Activated T-helper 1 cell treated with anti-CD3 and anti-CD28 coated beads, Interleukin-12 subunit alpha, Interleukin-12 subunit beta, Interleukin-2, Interleukin-4 antibody, amounts not matched to agents 30 ng/mL and 10 ng/mL and 1 ng/mL, durations not matched to agents 14 hours and 24 hours and 36 hours (primary cell): ENCODE measurements at regions not wholly inside any gene's neighbourhood (a gene's known extent, or its start where the extent isn't known, plus 50 kb on each side); places are given as distances from the start of the nearest gene placed in this dataset.
"Not testable (repeated sequence)": the region's sequence is repeated elsewhere in the genome, so short reads cannot be mapped to it uniquely, and the experiment has no call there.

Source experiments
- DNase-seq: peaks from one replicate; pipeline ENCODE4 v3.0.0; 2021; ENCODE audit warnings: low spot score
- H3K27ac Mint-ChIP-seq: one replicate; pipeline ENCODE4 v1.8.0; 2021; ENCODE audit warnings: mild to moderate bottlenecking, mixed read lengths
- H3K27me3 Mint-ChIP-seq: one replicate; pipeline ENCODE4 v1.8.0; 2022; ENCODE audit warnings: mild to moderate bottlenecking, moderate library complexity, mixed read lengths; ENCODE audit not compliant: insufficient read depth
- H3K36me3 Mint-ChIP-seq: one replicate; pipeline ENCODE4 v1.8.0; 2021; ENCODE audit warnings: low read depth, mixed read lengths
- H3K4me1 Mint-ChIP-seq: one replicate; pipeline ENCODE4 v1.8.0; 2021; ENCODE audit warnings: low read depth, mixed read lengths
- H3K4me3 Mint-ChIP-seq: one replicate; pipeline ENCODE4 v1.8.0; 2021; ENCODE audit warnings: mild to moderate bottlenecking, moderate library complexity, mixed read lengths
- H3K9me3 Mint-ChIP-seq: one replicate; pipeline ENCODE4 v1.8.0; 2021; ENCODE audit warnings: mixed read lengths
- intact Hi-C: fragments of 100-400 bp; cut with micrococcal nuclease; formaldehyde crosslinking; loops from one replicate; pipeline ENCODE4 v1.15.1; 2024

GRCh38 chr4:3936184-3936583, 170.0 kb downstream of the ADRA2C start:
- intact Hi-C loops = no loop called here
- Mint-ChIP-seq H3K4me3 (no peak overlapping the region), H3K36me3 (no peaks in the 10 kb centered on the region), H3K27ac (no peak overlapping the region), H3K9me3 (no peaks in the 10 kb centered on the region), H3K4me1 (no peaks in the 10 kb centered on the region), H3K27me3 (peaks cover 2% of the 10 kb centered on the region)
- no peak for DNase-seq

GRCh38 chr4:3937849-3938562, 171.8 kb downstream of the ADRA2C start:
- H3K9me3 Mint-ChIP-seq, DNase-seq, H3K27me3 Mint-ChIP-seq, H3K4me1 Mint-ChIP-seq, intact Hi-C loops, H3K36me3 Mint-ChIP-seq, H3K4me3 Mint-ChIP-seq: not testable (repeated sequence)
- peak overlapping the region; percentile 72 for H3K27ac Mint-ChIP-seq

GRCh38 chr4:3938676-3939075, 172.5 kb downstream of the ADRA2C start:
- H3K4me3 Mint-ChIP-seq, H3K27me3 Mint-ChIP-seq, H3K36me3 Mint-ChIP-seq, H3K27ac Mint-ChIP-seq, intact Hi-C loops, H3K4me1 Mint-ChIP-seq, H3K9me3 Mint-ChIP-seq, DNase-seq: not testable (repeated sequence)

GRCh38 chr4:3939954-3940591, 173.9 kb downstream of the ADRA2C start:
- intact Hi-C loops, H3K27ac Mint-ChIP-seq: not testable (repeated sequence)

GRCh38 chr4:3941735-3942522, 175.7 kb downstream of the ADRA2C start:
- H3K27ac Mint-ChIP-seq, H3K4me3 Mint-ChIP-seq, intact Hi-C loops, DNase-seq, H3K36me3 Mint-ChIP-seq, H3K27me3 Mint-ChIP-seq, H3K4me1 Mint-ChIP-seq, H3K9me3 Mint-ChIP-seq: not testable (repeated sequence)

More at GRCh38 chr4:3939954-3940591, 173.9 kb downstream of the ADRA2C start:
- not testable (repeated sequence) for H3K9me3 Mint-ChIP-seq, H3K27me3 Mint-ChIP-seq, H3K36me3 Mint-ChIP-seq, H3K4me3 Mint-ChIP-seq, H3K4me1 Mint-ChIP-seq, DNase-seq

- H3K4me3 Mint-ChIP-seq, intact Hi-C loops: not testable (repeated sequence)
- peak; percentile 37 for DNase-seq
Observed at GRCh38 chr4:3942569-3942971, 176.4 kb downstream of the ADRA2C start.

GRCh38 chr4:3943051-3943450, 176.9 kb downstream of the ADRA2C start:
- H3K27me3 Mint-ChIP-seq, intact Hi-C loops, H3K4me1 Mint-ChIP-seq, DNase-seq, H3K4me3 Mint-ChIP-seq, H3K27ac Mint-ChIP-seq, H3K36me3 Mint-ChIP-seq, H3K9me3 Mint-ChIP-seq: not testable (repeated sequence)

More at GRCh38 chr4:3942569-3942971, 176.4 kb downstream of the ADRA2C start:
- H3K27me3 Mint-ChIP-seq, H3K27ac Mint-ChIP-seq, H3K36me3 Mint-ChIP-seq, H3K4me1 Mint-ChIP-seq, H3K9me3 Mint-ChIP-seq: not testable (repeated sequence)

- no peaks in the 10 kb centered on the region for H3K4me1 Mint-ChIP-seq
- intact Hi-C loops = no loop called here
- no peaks in the 10 kb centered on the region for H3K9me3 Mint-ChIP-seq
- H3K4me3 Mint-ChIP-seq = no peak overlapping the region
- no peak for DNase-seq
- H3K27ac Mint-ChIP-seq = no peak overlapping the region
- no peaks in the 10 kb centered on the region for H3K36me3 Mint-ChIP-seq
- H3K27me3 Mint-ChIP-seq = peaks cover 2% of the 10 kb centered on the region
Observed at GRCh38 chr4:3945511-3946290, 179.5 kb downstream of the ADRA2C start.

GRCh38 chr4:3946553-3946952, 180.4 kb downstream of the ADRA2C start:
- H3K4me3 Mint-ChIP-seq, H3K4me1 Mint-ChIP-seq, H3K9me3 Mint-ChIP-seq, H3K27me3 Mint-ChIP-seq, H3K36me3 Mint-ChIP-seq, intact Hi-C loops, DNase-seq, H3K27ac Mint-ChIP-seq: not testable (repeated sequence)

GRCh38 chr4:3947761-3948160, 181.6 kb downstream of the ADRA2C start:
- H3K9me3 Mint-ChIP-seq, intact Hi-C loops, H3K4me3 Mint-ChIP-seq, DNase-seq, H3K27ac Mint-ChIP-seq, H3K36me3 Mint-ChIP-seq, H3K4me1 Mint-ChIP-seq, H3K27me3 Mint-ChIP-seq: not testable (repeated sequence)

GRCh38 chr4:3948210-3948609, 182.0 kb downstream of the ADRA2C start:
- H3K4me3 Mint-ChIP-seq, H3K36me3 Mint-ChIP-seq, H3K27me3 Mint-ChIP-seq, H3K9me3 Mint-ChIP-seq, H3K4me1 Mint-ChIP-seq, intact Hi-C loops, H3K27ac Mint-ChIP-seq, DNase-seq: not testable (repeated sequence)

GRCh38 chr4:3949916-3950315, 183.7 kb downstream of the ADRA2C start:
- H3K27me3 Mint-ChIP-seq, H3K36me3 Mint-ChIP-seq, DNase-seq, H3K4me3 Mint-ChIP-seq, H3K9me3 Mint-ChIP-seq, H3K27ac Mint-ChIP-seq, intact Hi-C loops: not testable (repeated sequence)
- H3K4me1 Mint-ChIP-seq = peaks cover 11% of the 10 kb centered on the region
